ENCODE measurements at regions not wholly inside any gene's neighbourhood (a gene's known extent, or its start where the extent isn't known, plus 50 kb on each side); places are given as distances from the start of the nearest gene placed in this dataset.

- Histone ChIP-seq H3K4me3 (ENCODE audit: low read length) (no peak overlapping the region), H3K27me3 (ENCODE audit: control insufficient read depth, insufficient read depth, low read length) (no peaks in the 10 kb centered on the region), H3K4me1 (ENCODE audit: control insufficient read depth, insufficient read depth, low read length) (peaks cover 12% of the 10 kb centered on the region), H3K36me3 (ENCODE audit: control insufficient read depth, insufficient read depth, low read length) (no peaks in the 10 kb centered on the region), H3K9ac (ENCODE audit: low read length) (no peak overlapping the region), H3K27ac (ENCODE audit: low read depth, low read length) (no peak overlapping the region)
Measured at GRCh38 chr6:150531957-150532356, 67.7 kb upstream of the PLEKHG1 start.

- Histone ChIP-seq H3K27ac (ENCODE audit: low read depth, low read length) (no peak overlapping the region), H3K4me3 (ENCODE audit: low read length) (no peak overlapping the region), H3K4me1 (ENCODE audit: control insufficient read depth, insufficient read depth, low read length) (peaks cover 6% of the 10 kb centered on the region)
Measured at GRCh38 chr6:150534553-150534952, 65.1 kb upstream of the PLEKHG1 start.

GRCh38 chr6:150535151-150535804 is 64.4 kb upstream of the PLEKHG1 start:
- Histone ChIP-seq H3K9ac (ENCODE audit: low read length) (no peak overlapping the region), H3K4me3 (ENCODE audit: low read length) (no peak overlapping the region), H3K4me1 (ENCODE audit: control insufficient read depth, insufficient read depth, low read length) (peaks cover 6% of the 10 kb centered on the region), H3K36me3 (ENCODE audit: control insufficient read depth, insufficient read depth, low read length) (no peaks in the 10 kb centered on the region), H3K27me3 (ENCODE audit: control insufficient read depth, insufficient read depth, low read length) (no peaks in the 10 kb centered on the region), H3K27ac (ENCODE audit: low read depth, low read length) (no peak overlapping the region)

More at GRCh38 chr6:150534553-150534952, 65.1 kb upstream of the PLEKHG1 start:
- Histone ChIP-seq H3K36me3 (ENCODE audit: control insufficient read depth, insufficient read depth, low read length) (no peaks in the 10 kb centered on the region), H3K27me3 (ENCODE audit: control insufficient read depth, insufficient read depth, low read length) (no peaks in the 10 kb centered on the region), H3K9ac (ENCODE audit: low read length) (no peak overlapping the region)

- no peak overlapping the region for H3K27ac ChIP-seq (ENCODE audit: low read depth, low read length)
- peaks cover 6% of the 10 kb centered on the region for H3K4me1 ChIP-seq (ENCODE audit: control insufficient read depth, insufficient read depth, low read length)
- H3K36me3 ChIP-seq (ENCODE audit: control insufficient read depth, insufficient read depth, low read length): no peaks in the 10 kb centered on the region
- no peak overlapping the region for H3K9ac ChIP-seq (ENCODE audit: low read length)
- no peaks in the 10 kb centered on the region for H3K27me3 ChIP-seq (ENCODE audit: control insufficient read depth, insufficient read depth, low read length)
- H3K4me3 ChIP-seq (ENCODE audit: low read length): no peak overlapping the region
Measured at GRCh38 chr6:150535818-150536220, 63.9 kb upstream of the PLEKHG1 start.

- Histone ChIP-seq H3K4me3 (ENCODE audit: low read length) (no peak overlapping the region), H3K27ac (ENCODE audit: low read depth, low read length) (no peak overlapping the region), H3K36me3 (ENCODE audit: control insufficient read depth, insufficient read depth, low read length) (no peaks in the 10 kb centered on the region), H3K9ac (ENCODE audit: low read length) (no peak overlapping the region), H3K27me3 (ENCODE audit: control insufficient read depth, insufficient read depth, low read length) (no peaks in the 10 kb centered on the region), H3K4me1 (ENCODE audit: control insufficient read depth, insufficient read depth, low read length) (peaks cover 6% of the 10 kb centered on the region)
Measured at GRCh38 chr6:150536835-150537234, 62.9 kb upstream of the PLEKHG1 start.

GRCh38 chr6:150537491-150537890 is 62.2 kb upstream of the PLEKHG1 start:
- no peaks in the 10 kb centered on the region for H3K36me3 ChIP-seq (ENCODE audit: control insufficient read depth, insufficient read depth, low read length)
- no peaks in the 10 kb centered on the region for H3K27me3 ChIP-seq (ENCODE audit: control insufficient read depth, insufficient read depth, low read length)
- no peak overlapping the region for H3K27ac ChIP-seq (ENCODE audit: low read depth, low read length)
- H3K9ac ChIP-seq (ENCODE audit: low read length): no peak overlapping the region
- H3K4me1 ChIP-seq (ENCODE audit: control insufficient read depth, insufficient read depth, low read length): peaks cover 6% of the 10 kb centered on the region
- H3K4me3 ChIP-seq (ENCODE audit: low read length): no peak overlapping the region

- Histone ChIP-seq H3K36me3 (ENCODE audit: control insufficient read depth, insufficient read depth, low read length) (no peaks in the 10 kb centered on the region), H3K4me1 (ENCODE audit: control insufficient read depth, insufficient read depth, low read length) (peaks cover 6% of the 10 kb centered on the region), H3K9ac (ENCODE audit: low read length) (no peak overlapping the region), H3K27ac (ENCODE audit: low read depth, low read length) (no peak overlapping the region), H3K4me3 (ENCODE audit: low read length) (no peak overlapping the region), H3K27me3 (ENCODE audit: control insufficient read depth, insufficient read depth, low read length) (no peaks in the 10 kb centered on the region)
Measured at GRCh38 chr6:150537893-150538292, 61.8 kb upstream of the PLEKHG1 start.

- H3K4me1 ChIP-seq (ENCODE audit: control insufficient read depth, insufficient read depth, low read length): peaks cover 6% of the 10 kb centered on the region
Measured at GRCh38 chr6:150539111-150539510, 60.6 kb upstream of the PLEKHG1 start.

GRCh38 chr6:150539568-150539967 is 60.1 kb upstream of the PLEKHG1 start:
- H3K27me3 ChIP-seq (ENCODE audit: control insufficient read depth, insufficient read depth, low read length): no peaks in the 10 kb centered on the region
- H3K4me1 ChIP-seq (ENCODE audit: control insufficient read depth, insufficient read depth, low read length): peaks cover 6% of the 10 kb centered on the region
- H3K4me3 ChIP-seq (ENCODE audit: low read length): no peak overlapping the region
- H3K27ac ChIP-seq (ENCODE audit: low read depth, low read length): no peak overlapping the region
- H3K9ac ChIP-seq (ENCODE audit: low read length): no peak overlapping the region
- no peaks in the 10 kb centered on the region for H3K36me3 ChIP-seq (ENCODE audit: control insufficient read depth, insufficient read depth, low read length)

More at GRCh38 chr6:150539111-150539510, 60.6 kb upstream of the PLEKHG1 start:
- Histone ChIP-seq H3K27me3 (ENCODE audit: control insufficient read depth, insufficient read depth, low read length) (no peaks in the 10 kb centered on the region), H3K4me3 (ENCODE audit: low read length) (no peak overlapping the region), H3K36me3 (ENCODE audit: control insufficient read depth, insufficient read depth, low read length) (no peaks in the 10 kb centered on the region), H3K27ac (ENCODE audit: low read depth, low read length) (no peak overlapping the region), H3K9ac (ENCODE audit: low read length) (no peak overlapping the region)

GRCh38 chr6:150541576-150541975 is 58.1 kb upstream of the PLEKHG1 start:
- no peaks in the 10 kb centered on the region for H3K27me3 ChIP-seq (ENCODE audit: control insufficient read depth, insufficient read depth, low read length)
- peaks cover 6% of the 10 kb centered on the region for H3K4me1 ChIP-seq (ENCODE audit: control insufficient read depth, insufficient read depth, low read length)
- no peak overlapping the region for H3K27ac ChIP-seq (ENCODE audit: low read depth, low read length)
- no peak overlapping the region for H3K4me3 ChIP-seq (ENCODE audit: low read length)
- no peak overlapping the region for H3K9ac ChIP-seq (ENCODE audit: low read length)
- H3K36me3 ChIP-seq (ENCODE audit: control insufficient read depth, insufficient read depth, low read length): no peaks in the 10 kb centered on the region

GRCh38 chr6:150543178-150543577 is 56.5 kb upstream of the PLEKHG1 start:
- Histone ChIP-seq H3K27me3 (ENCODE audit: control insufficient read depth, insufficient read depth, low read length) (no peaks in the 10 kb centered on the region), H3K4me3 (ENCODE audit: low read length) (no peak overlapping the region), H3K27ac (ENCODE audit: low read depth, low read length) (no peak overlapping the region), H3K4me1 (ENCODE audit: control insufficient read depth, insufficient read depth, low read length) (no peaks in the 10 kb centered on the region), H3K36me3 (ENCODE audit: control insufficient read depth, insufficient read depth, low read length) (no peaks in the 10 kb centered on the region), H3K9ac (ENCODE audit: low read length) (no peak overlapping the region)

- Histone ChIP-seq H3K9ac (ENCODE audit: low read length) (no peak overlapping the region), H3K27ac (ENCODE audit: low read depth, low read length) (no peak overlapping the region), H3K4me1 (ENCODE audit: control insufficient read depth, insufficient read depth, low read length) (no peaks in the 10 kb centered on the region), H3K36me3 (ENCODE audit: control insufficient read depth, insufficient read depth, low read length) (no peaks in the 10 kb centered on the region), H3K27me3 (ENCODE audit: control insufficient read depth, insufficient read depth, low read length) (no peaks in the 10 kb centered on the region), H3K4me3 (ENCODE audit: low read length) (no peak overlapping the region)
Measured at GRCh38 chr6:150544793-150545192, 54.9 kb upstream of the PLEKHG1 start.

GRCh38 chr6:150546457-150546856 is 53.2 kb upstream of the PLEKHG1 start:
- no peaks in the 10 kb centered on the region for H3K27me3 ChIP-seq (ENCODE audit: control insufficient read depth, insufficient read depth, low read length)
- no peak overlapping the region for H3K9ac ChIP-seq (ENCODE audit: low read length)
- H3K4me3 ChIP-seq (ENCODE audit: low read length): no peak overlapping the region
- H3K27ac ChIP-seq (ENCODE audit: low read depth, low read length): no peak overlapping the region
- H3K36me3 ChIP-seq (ENCODE audit: control insufficient read depth, insufficient read depth, low read length): no peaks in the 10 kb centered on the region
- no peaks in the 10 kb centered on the region for H3K4me1 ChIP-seq (ENCODE audit: control insufficient read depth, insufficient read depth, low read length)

Measured in rectal smooth muscle tissue (tissue), 1 donor.